Spleen (tissue), 11 donors: ENCODE measurements at regions not wholly inside any gene's neighbourhood (a gene's known extent, or its start where the extent isn't known, plus 50 kb on each side); places are given as distances from the start of the nearest gene placed in this dataset.

Experiments used
- DNase-seq: peaks from one replicate; pipeline ENCODE4 v3.0.0-alpha.2; 2020
- H3K27ac ChIP-seq, 8 donors: fragments of 200-600 bp; sonication (generic) in 7 of 8; 1 replicate in 4 of 8; 2 replicates in 4 of 8; pipeline versions ENCODE4 v1.5.0 to v1.8.0; 2016 to 2021; ENCODE audit warnings: inconsistent platforms in 4 of 8, mild to moderate bottlenecking in 4 of 8, moderate library complexity in 1 of 8
- H3K27me3 ChIP-seq, 7 donors: fragments of 200-600 bp; sonication (generic) in 6 of 7; replicated peaks in 1 of 7; 1 replicate in 4 of 7; 2 replicates in 3 of 7; pipeline versions ENCODE4 v1.5.0 to v1.8.0; 2016 to 2021; ENCODE audit warnings: inconsistent platforms in 3 of 7, mild to moderate bottlenecking in 1 of 7
- H3K36me3 ChIP-seq, 6 donors: fragments of 200-600 bp; sonication (generic) in 5 of 6; 1 replicate in 4 of 6; 2 replicates in 2 of 6; pipeline versions ENCODE4 v1.5.0 to v1.8.0; 2016 to 2021; ENCODE audit warnings: inconsistent platforms in 2 of 6
- H3K4me1 ChIP-seq, 6 donors: fragments of 200-600 bp; sonication (generic) in 5 of 6; 1 replicate in 3 of 6; 2 replicates in 3 of 6; pipeline versions ENCODE4 v1.5.0 to v1.8.0; 2016 to 2021; ENCODE audit warnings: inconsistent platforms in 3 of 6
- H3K4me3 ChIP-seq, 8 donors: fragments of 200-600 bp; sonication (generic) in 7 of 8; 1 replicate in 4 of 8; 2 replicates in 4 of 8; pipeline versions ENCODE4 v1.5.0 to v1.8.0; 2016 to 2021; ENCODE audit warnings: inconsistent platforms in 4 of 8, mild to moderate bottlenecking in 4 of 8, moderate library complexity in 2 of 8
- H3K9me3 ChIP-seq, 8 donors: fragments of 200-600 bp; sonication (generic) in 7 of 8; 1 replicate in 4 of 8; 2 replicates in 4 of 8; pipeline versions ENCODE4 v1.5.0 to v1.8.0; 2016 to 2021; ENCODE audit warnings: inconsistent platforms in 4 of 8
- CTCF ChIP-seq, 11 experiments: fragments of 200-600 bp in 7 of 11; fragments of 450-650 bp in 4 of 11; sonication (generic) in 4 of 11; IDR thresholded peaks in 8 of 11; conservative IDR thresholded peaks in 3 of 11; 1 replicate in 7 of 11; 2 replicates in 4 of 11; pipeline versions ENCODE4 v1.4.0 to v1.8.0; 2016 to 2021; ENCODE audit warnings: antibody characterized with exemption in 11 of 11, inconsistent platforms in 4 of 11, mild to moderate bottlenecking in 1 of 11
- POLR2A ChIP-seq, 3 donors: fragments of 450-650 bp; IDR thresholded peaks; one replicate each; pipeline ENCODE4 v1.5.1; 2017; ENCODE audit warnings: antibody characterized with exemption in 3 of 3, mild to moderate bottlenecking in 1 of 3
- POLR2AphosphoS5 ChIP-seq, 3 donors: sonication (generic); formaldehyde crosslinking; IDR thresholded peaks; one replicate each; pipeline ENCODE4 v1.5.1; 2017; ENCODE audit warnings: antibody characterized with exemption in 3 of 3
- WGBS, 5 donors: extraction: QIAGEN DNeasy Blood & Tissue Kit in 3 of 5; methylation state at CpG; one replicate each; pipeline versions ENCODE4 v1.1.5 to v1.1.7; 2013 to 2018; 5-methylcytosine and 5-hydroxymethylcytosine counted together
- intact Hi-C: fragments of 100-400 bp; cut with DNase I; formaldehyde crosslinking; loops from one replicate; pipeline ENCODE4 v1.15.0; 2023; ENCODE audit warnings: low total_unique reads
- donor health status: healthy with polysubstance abuse.
- donor health status: DM: no; HTN: no; CAD: no; lungs with moderate emphysema.
- donor health status: DM: no; HTN: no; CAD: no.
- donor health status: Bipolar disorder and iron deficiency.
- donor health status: healthy.
- donor health status: DM: no; HTN: no; CAD: no.
- donor health status: DM: yes; HTN: yes; CAD: no.

- H3K4me1 ChIP-seq = no peaks in the 10 kb centered on the region
- DNase-seq = no peak
- H3K27ac ChIP-seq = no peak overlapping the region
- intact Hi-C loops = no loop called here
- no peaks in the 10 kb centered on the region for H3K27me3 ChIP-seq
- H3K36me3 ChIP-seq = no peaks in the 10 kb centered on the region
- 67 to 92% (median 79%) methylated on average over 1 of the region's 1 CpG for WGBS, 5 donors
- no peak overlapping the region for H3K4me3 ChIP-seq
- H3K9me3 ChIP-seq = peaks cover 0 to 7% (median 0%) of the 10 kb centered on the region in 8 donors
- no peak for TF ChIP-seq CTCF (IDR thresholded peaks at IDR 0.05 in 8 of 11, conservative IDR thresholded peaks at IDR 0.05 in 3 of 11)
- TF ChIP-seq POLR2A (IDR thresholded peaks at IDR 0.05) = no peak
- no peak for TF ChIP-seq POLR2AphosphoS5 (IDR thresholded peaks at IDR 0.05)
Measured at GRCh38 chr9:103296189-103296588, 301.1 kb downstream of the CYLC2 start.

- WGBS, 5 donors = 69 to 75% (median 73%) methylated on average over 2 of the region's 2 CpGs
- TF ChIP-seq POLR2AphosphoS5 (IDR thresholded peaks at IDR 0.05) (no peak), POLR2A (IDR thresholded peaks at IDR 0.05) (no peak), CTCF (IDR thresholded peaks at IDR 0.05 in 8 of 11, conservative IDR thresholded peaks at IDR 0.05 in 3 of 11) (no peak)
- intact Hi-C loops = no loop called here
Measured at GRCh38 chr9:103301051-103301450, 305.9 kb downstream of the CYLC2 start.

GRCh38 chr9:103304797-103305196, 309.7 kb downstream of the CYLC2 start:
- Histone ChIP-seq H3K27me3 (no peaks in the 10 kb centered on the region), H3K36me3 (no peaks in the 10 kb centered on the region), H3K4me3 (no peak overlapping the region), H3K27ac (no peak overlapping the region), H3K4me1 (no peaks in the 10 kb centered on the region), H3K9me3 (peaks cover 0 to 27% (median 14%) of the 10 kb centered on the region in 8 donors)
- intact Hi-C loops = no loop called here
- DNase-seq = no peak
- TF ChIP-seq CTCF (IDR thresholded peaks at IDR 0.05 in 8 of 11, conservative IDR thresholded peaks at IDR 0.05 in 3 of 11) (no peak), POLR2A (IDR thresholded peaks at IDR 0.05) (no peak), POLR2AphosphoS5 (IDR thresholded peaks at IDR 0.05) (no peak)
- WGBS, 5 donors = 76 to 91% (median 78%) methylated on average over 1 of the region's 1 CpG

More at GRCh38 chr9:103301051-103301450, 305.9 kb downstream of the CYLC2 start:
- Histone ChIP-seq H3K27me3 (no peaks in the 10 kb centered on the region), H3K4me1 (no peaks in the 10 kb centered on the region), H3K27ac (no peak overlapping the region), H3K4me3 (no peak overlapping the region), H3K36me3 (no peaks in the 10 kb centered on the region), H3K9me3 (peaks cover 0 to 21% (median 9%) of the 10 kb centered on the region in 8 donors)
- DNase-seq = no peak

GRCh38 chr9:103319979-103320378, 324.8 kb downstream of the CYLC2 start:
- Histone ChIP-seq H3K9me3 (no peaks in the 10 kb centered on the region), H3K4me1 (no peaks in the 10 kb centered on the region), H3K4me3 (no peak overlapping the region), H3K27ac (no peak overlapping the region), H3K27me3 (no peaks in the 10 kb centered on the region), H3K36me3 (no peaks in the 10 kb centered on the region)
- 19 to 41% (median 35%) methylated on average over 4 of the region's 4 CpGs for WGBS, 5 donors
- DNase-seq = no peak
- TF ChIP-seq POLR2A (IDR thresholded peaks at IDR 0.05) (no peak), POLR2AphosphoS5 (IDR thresholded peaks at IDR 0.05) (no peak), CTCF (IDR thresholded peaks at IDR 0.05 in 8 of 11, conservative IDR thresholded peaks at IDR 0.05 in 3 of 11) (no peak)
- intact Hi-C loops = no loop called here
